ENCODE measurements at regions not wholly inside any gene's neighbourhood (a gene's known extent, or its start where the extent isn't known, plus 50 kb on each side); places are given as distances from the start of the nearest gene placed in this dataset.

DNA sequence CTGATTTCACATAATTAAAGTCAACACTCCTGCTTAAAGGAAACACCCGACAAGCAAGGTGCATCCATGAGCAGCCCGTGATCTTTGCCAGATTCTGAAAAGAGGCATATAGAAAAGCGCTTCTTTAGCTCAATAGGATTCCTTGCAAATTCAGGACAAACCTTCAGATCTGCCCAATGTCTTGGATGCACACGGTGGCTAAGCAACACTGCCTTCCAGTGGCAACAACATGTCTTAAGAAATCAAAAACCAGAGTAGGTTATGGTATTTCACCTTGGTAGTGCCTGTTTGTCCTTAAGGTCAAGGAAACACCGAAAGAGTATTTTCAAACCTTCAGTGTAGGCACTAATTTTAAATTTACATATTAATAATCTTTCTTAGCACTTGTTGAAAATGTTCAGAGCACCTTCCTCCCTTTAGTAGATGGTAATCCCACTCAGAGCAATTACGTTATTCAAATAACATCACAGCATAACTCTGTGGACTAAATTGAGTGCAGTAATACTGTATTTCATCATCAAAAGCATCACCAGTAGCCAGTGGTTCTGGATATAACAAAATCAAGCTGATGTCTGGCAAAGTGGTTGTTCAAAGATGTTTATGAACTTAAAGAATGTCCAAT lies 58.0 kb upstream of the CDKN3 start:
- Histone ChIP-seq H3K9me3 (ENCODE audit: control insufficient read depth, low read length) (no peaks in the 10 kb centered on the region), H3K36me3 (ENCODE audit: control insufficient read depth, insufficient read depth, low read length, severe bottlenecking) (no peaks in the 10 kb centered on the region), H3K4me1 (ENCODE audit: control insufficient read depth, insufficient read depth, low read length) (no peaks in the 10 kb centered on the region), H3K9ac (ENCODE audit: low read length) (no peak overlapping the region), H3K4me3 (ENCODE audit: low read length) (no peak overlapping the region), H3K27me3 (replicated peaks; ENCODE audit: control insufficient read depth, insufficient read depth, low read length) (no peaks in the 10 kb centered on the region)
- DNase-seq (ENCODE audit: low read depth) = peak; percentile 61

DNA sequence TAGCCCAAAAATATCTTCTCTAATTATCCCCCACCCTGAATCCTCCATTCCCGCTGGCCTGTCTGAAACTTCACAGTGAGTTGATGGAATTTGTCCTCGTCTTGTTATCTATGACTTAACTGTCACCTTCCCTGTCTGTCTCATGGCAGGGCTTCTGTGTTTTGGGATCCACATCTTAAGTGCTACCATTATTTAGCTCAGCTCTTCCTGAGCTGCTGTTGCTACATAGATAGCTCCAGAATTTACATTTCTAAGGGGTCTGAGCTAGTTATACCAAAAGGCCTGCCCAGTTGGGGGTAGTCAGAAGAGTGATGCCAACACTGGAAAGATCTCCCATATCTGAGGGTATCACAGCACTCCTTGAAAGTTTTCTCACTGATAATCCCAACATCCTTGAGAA lies 57.0 kb upstream of the CDKN3 start:
- Histone ChIP-seq H3K27me3 (replicated peaks; ENCODE audit: control insufficient read depth, insufficient read depth, low read length) (no peaks in the 10 kb centered on the region), H3K4me1 (ENCODE audit: control insufficient read depth, insufficient read depth, low read length) (no peaks in the 10 kb centered on the region)

DNA sequence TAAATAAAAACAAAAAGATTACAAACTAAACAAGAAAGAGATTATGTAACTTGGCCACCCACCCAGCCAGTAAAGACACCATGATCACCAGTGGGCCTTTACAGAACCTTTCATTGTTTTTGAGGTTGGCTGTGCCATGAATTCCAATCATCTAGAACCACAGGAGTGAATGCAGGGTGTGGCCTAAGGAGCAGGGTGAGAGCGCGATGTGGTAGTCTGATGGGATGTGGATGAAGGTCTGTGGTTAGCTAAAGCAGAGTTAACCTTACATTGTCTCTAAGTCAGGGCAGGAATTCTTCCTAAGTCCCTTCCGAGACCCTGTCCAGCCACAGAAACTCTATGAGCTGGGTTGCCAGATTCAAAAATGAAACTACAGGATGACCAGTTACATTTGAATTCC lies 54.0 kb upstream of the CDKN3 start:
- Histone ChIP-seq H3K4me3 (ENCODE audit: low read length) (no peak overlapping the region), H3K9me3 (ENCODE audit: control insufficient read depth, low read length) (no peaks in the 10 kb centered on the region), H3K27me3 (replicated peaks; ENCODE audit: control insufficient read depth, insufficient read depth, low read length) (no peaks in the 10 kb centered on the region), H3K9ac (ENCODE audit: low read length) (no peak overlapping the region), H3K36me3 (ENCODE audit: control insufficient read depth, insufficient read depth, low read length, severe bottlenecking) (no peaks in the 10 kb centered on the region), H3K4me1 (ENCODE audit: control insufficient read depth, insufficient read depth, low read length) (no peaks in the 10 kb centered on the region)
- no peak for DNase-seq (ENCODE audit: low read depth)

More for the DNA sequence above, 57.0 kb upstream of the CDKN3 start:
- H3K4me3 ChIP-seq (ENCODE audit: low read length) = no peak overlapping the region
- H3K36me3 ChIP-seq (ENCODE audit: control insufficient read depth, insufficient read depth, low read length, severe bottlenecking) = no peaks in the 10 kb centered on the region
- H3K9ac ChIP-seq (ENCODE audit: low read length) = no peak overlapping the region
- H3K9me3 ChIP-seq (ENCODE audit: control insufficient read depth, low read length) = no peaks in the 10 kb centered on the region
- DNase-seq (ENCODE audit: low read depth) = no peak

DNA sequence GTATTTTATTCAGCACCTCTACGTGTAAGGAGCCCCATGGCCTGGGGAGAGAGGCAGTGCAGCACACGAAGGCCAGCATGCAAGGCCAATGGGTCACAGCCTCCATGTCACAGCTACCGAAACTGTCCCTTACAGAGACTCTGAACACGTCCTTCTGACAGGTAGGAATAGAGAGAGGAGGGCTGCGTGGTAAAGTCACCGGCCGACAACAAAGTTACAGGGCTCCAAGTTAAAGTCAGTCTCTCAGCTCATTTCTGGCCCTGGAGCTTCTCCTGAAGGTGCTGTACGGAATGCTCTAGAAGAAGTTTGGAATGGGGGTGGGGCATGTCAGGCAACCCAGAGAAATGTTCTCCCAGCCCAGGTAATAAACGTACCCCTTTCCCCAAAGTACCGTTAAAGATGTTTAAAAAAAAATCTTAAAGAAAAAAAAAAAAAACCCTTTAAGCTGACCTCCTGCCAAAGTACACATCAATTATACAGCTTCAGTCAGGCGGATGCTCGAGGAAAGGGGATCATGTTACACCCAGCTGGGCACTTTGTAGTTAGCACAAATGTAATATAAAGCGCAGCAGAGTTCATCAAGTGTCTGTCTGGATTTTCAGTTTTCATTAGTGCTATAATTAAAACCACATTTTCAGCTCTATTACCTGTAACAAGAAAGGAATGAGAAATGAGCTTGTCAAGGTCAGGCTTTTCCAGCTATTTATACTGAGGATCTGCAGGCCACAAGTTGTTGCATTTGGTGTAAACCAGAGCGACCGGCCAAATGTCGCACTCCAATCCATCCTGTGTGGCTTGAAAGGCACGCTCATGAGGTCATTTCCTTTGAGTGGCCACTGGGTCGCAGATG lies 53.3 kb upstream of the CDKN3 start:
- H3K27me3 ChIP-seq (replicated peaks; ENCODE audit: control insufficient read depth, insufficient read depth, low read length) = no peaks in the 10 kb centered on the region
- no peak overlapping the region for H3K4me3 ChIP-seq (ENCODE audit: low read length)
- H3K9me3 ChIP-seq (ENCODE audit: control insufficient read depth, low read length) = no peaks in the 10 kb centered on the region
- no peaks in the 10 kb centered on the region for H3K36me3 ChIP-seq (ENCODE audit: control insufficient read depth, insufficient read depth, low read length, severe bottlenecking)
- H3K4me1 ChIP-seq (ENCODE audit: control insufficient read depth, insufficient read depth, low read length) = no peaks in the 10 kb centered on the region
- DNase-seq (ENCODE audit: low read depth) = peak; percentile 55
- no peak overlapping the region for H3K9ac ChIP-seq (ENCODE audit: low read length)

DNA sequence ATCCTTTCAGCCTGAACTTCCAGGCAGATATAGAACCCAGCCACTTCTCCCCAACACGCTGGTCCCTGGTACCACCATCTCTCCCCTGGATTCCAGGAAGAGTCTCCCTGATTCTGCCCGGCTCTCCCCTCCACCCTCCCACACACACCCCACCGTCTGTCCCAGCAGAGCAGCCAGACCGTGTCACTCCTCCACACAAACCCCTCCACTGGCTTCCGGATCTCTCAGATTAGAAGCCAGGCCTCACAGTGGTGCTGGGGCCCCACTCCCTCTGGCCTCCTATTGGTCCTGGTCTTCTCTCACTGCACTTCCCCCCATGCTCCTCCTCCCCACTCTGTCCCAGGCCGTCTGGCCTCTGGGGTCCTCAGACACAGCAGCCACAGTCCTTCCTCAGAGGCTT lies 52.4 kb upstream of the CDKN3 start:
- no peak for DNase-seq (ENCODE audit: low read depth)
- Histone ChIP-seq H3K9me3 (ENCODE audit: control insufficient read depth, low read length) (no peaks in the 10 kb centered on the region), H3K4me3 (ENCODE audit: low read length) (no peak overlapping the region), H3K36me3 (ENCODE audit: control insufficient read depth, insufficient read depth, low read length, severe bottlenecking) (no peaks in the 10 kb centered on the region), H3K9ac (ENCODE audit: low read length) (no peak overlapping the region), H3K27me3 (replicated peaks; ENCODE audit: control insufficient read depth, insufficient read depth, low read length) (no peaks in the 10 kb centered on the region), H3K4me1 (ENCODE audit: control insufficient read depth, insufficient read depth, low read length) (peaks cover 7% of the 10 kb centered on the region)

DNA sequence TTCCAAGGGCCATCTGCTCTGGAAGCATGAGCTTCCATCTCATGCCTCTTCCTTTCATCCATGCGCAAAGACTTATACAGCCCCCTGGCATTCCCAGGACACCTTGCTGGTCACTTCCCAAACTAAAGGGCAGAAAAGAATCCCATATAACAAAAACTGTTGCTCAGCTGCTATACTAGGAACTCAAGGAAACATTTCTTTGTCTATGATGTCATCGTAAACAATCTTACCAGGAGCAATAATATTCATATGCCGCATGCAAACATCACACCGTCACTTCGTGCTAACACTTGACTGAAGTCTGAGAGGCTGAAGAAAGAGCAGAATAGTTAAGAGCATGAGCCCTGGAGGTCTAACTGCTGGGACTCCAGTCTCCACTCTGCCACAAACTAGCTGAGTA lies 50.5 kb upstream of the CDKN3 start:
- Histone ChIP-seq H3K36me3 (ENCODE audit: control insufficient read depth, insufficient read depth, low read length, severe bottlenecking) (no peaks in the 10 kb centered on the region), H3K4me1 (ENCODE audit: control insufficient read depth, insufficient read depth, low read length) (peaks cover 18% of the 10 kb centered on the region), H3K27me3 (replicated peaks; ENCODE audit: control insufficient read depth, insufficient read depth, low read length) (no peaks in the 10 kb centered on the region), H3K9me3 (ENCODE audit: control insufficient read depth, low read length) (no peaks in the 10 kb centered on the region), H3K4me3 (ENCODE audit: low read length) (no peak overlapping the region), H3K9ac (ENCODE audit: low read length) (no peak overlapping the region)
- no peak for DNase-seq (ENCODE audit: low read depth)
